ENCODE measurements at regions not wholly inside any gene's neighbourhood (a gene's known extent, or its start where the extent isn't known, plus 50 kb on each side); places are given as distances from the start of the nearest gene placed in this dataset.

DNA sequence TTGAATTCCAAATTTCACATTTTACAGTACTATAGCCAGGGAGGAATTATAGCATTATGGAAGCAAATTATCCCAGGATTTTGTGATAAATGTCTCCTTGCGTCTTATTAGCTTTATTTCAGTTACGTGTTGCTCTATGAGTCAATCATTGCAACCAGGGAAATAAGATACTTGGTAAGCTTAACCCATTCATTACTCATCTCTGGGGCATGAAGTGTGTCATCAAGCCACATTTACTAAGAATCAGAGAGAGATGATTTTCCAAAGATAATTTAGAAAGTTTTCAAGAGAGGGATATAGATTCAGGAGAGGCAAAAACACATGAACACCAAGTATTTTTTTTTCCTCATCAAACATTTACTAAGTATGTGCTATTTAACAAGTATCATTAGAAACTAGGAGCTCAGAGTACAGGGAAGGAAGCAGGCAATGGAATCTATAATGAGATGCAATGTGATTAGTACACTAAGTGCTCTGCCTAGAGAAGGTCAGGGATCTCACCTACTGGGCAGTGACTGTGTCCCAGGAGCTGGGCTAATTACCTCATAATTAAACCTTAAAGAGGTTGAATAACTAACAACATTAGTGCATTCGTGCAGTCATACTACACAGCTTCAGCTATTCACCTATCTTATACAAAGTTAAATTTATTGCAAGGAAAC, 217.8 kb upstream of the NXPH2 start:
- DNase-seq (ENCODE audit: extremely low read depth in 1 of 4, low spot score in 3 of 4) (no peak), FAIRE-seq (no peak)
- no peak overlapping the region for H3K4me2 ChIP-seq (ENCODE audit: insufficient read depth, low read length)

GRCh38 chr2:138997346-138997745, 217.2 kb upstream of the NXPH2 start:
- Histone ChIP-seq H3K4me3 (no peak overlapping the region), H3K9me3 (replicated peaks; ENCODE audit: control insufficient read depth, insufficient read depth, low read depth, low read length) (no peaks in the 10 kb centered on the region), H4K20me1 (replicated peaks; ENCODE audit: control insufficient read depth, insufficient read depth, low read length) (no peaks in the 10 kb centered on the region), H3K4me1 (replicated peaks in 1 of 2; ENCODE audit: control insufficient read depth in 2 of 2, insufficient read depth in 2 of 2, low read length in 2 of 2) (no peaks in the 10 kb centered on the region), H3K9me1 (ENCODE audit: control insufficient read depth, insufficient read depth, low read length) (no peaks in the 10 kb centered on the region), H3K9ac (ENCODE audit: insufficient read depth in 1 of 2, low read depth in 2 of 2, low read length in 2 of 2) (no peak overlapping the region), H3K79me2 (ENCODE audit: control insufficient read depth, insufficient read depth, low read length) (no peaks in the 10 kb centered on the region), H3K27me3 (ENCODE audit: control insufficient read depth in 2 of 2, insufficient read depth in 2 of 2, low read length in 2 of 2) (no peaks in the 10 kb centered on the region), H3K4me2 (ENCODE audit: insufficient read depth, low read length) (no peak overlapping the region), H3K36me3 (ENCODE audit: control insufficient read depth, insufficient read depth, low read length) (no peaks in the 10 kb centered on the region), H2AFZ (ENCODE audit: low read depth, low read length) (no peak overlapping the region), H3K27ac (ENCODE audit: extremely low read depth, low read depth, low read length) (no peak overlapping the region)
- DNase-seq (ENCODE audit: extremely low read depth in 1 of 4, low spot score in 3 of 4): no peak
- ChIA-PET CTCF (ENCODE audit: low intra/inter-chr PET ratio) (no interaction called here), POLR2A (no interaction called here)
- in situ Hi-C loops (cut with MboI): no loop called here
- ATAC-seq: no peak
- no TSS peak for BruUV-seq (replicated peaks)
- WGBS (ENCODE audit: insufficient coverage, low coverage, missing lambda C conversion rate): 0% methylated on average over 2 of the region's 2 CpGs
- TF ChIP-seq ILK (tag; IDR thresholded peaks at IDR 0.05; ENCODE audit: borderline replicate concordance, low read depth) (no peak), ARID3A (IDR thresholded peaks at IDR 0.05; ENCODE audit: borderline replicate concordance, low read depth, low read length) (no peak), ZNF384 (IDR thresholded peaks at IDR 0.05; ENCODE audit: low read depth, low read length) (no peak), ZNF778 (CRISPR knock-in tag; IDR thresholded peaks at IDR 0.05) (no peak)
- intact Hi-C loops (cut with micrococcal nuclease): no loop called here
- FAIRE-seq: no peak

More for the DNA sequence above, 217.8 kb upstream of the NXPH2 start:
- no peak overlapping the region for H3K27ac ChIP-seq (ENCODE audit: extremely low read depth, low read depth, low read length)
- in situ Hi-C loops (cut with MboI): no loop called here
- H3K9ac ChIP-seq (ENCODE audit: insufficient read depth in 1 of 2, low read depth in 2 of 2, low read length in 2 of 2): no peak overlapping the region
- POLR2A ChIA-PET: no interaction called here
- CTCF ChIA-PET (ENCODE audit: low intra/inter-chr PET ratio): no interaction called here
- H4K20me1 ChIP-seq (replicated peaks; ENCODE audit: control insufficient read depth, insufficient read depth, low read length): no peaks in the 10 kb centered on the region
- TF ChIP-seq SAP30 (IDR thresholded peaks at IDR 0.05; ENCODE audit: borderline replicate concordance, insufficient read depth, low read depth, low read length, poor library complexity, severe bottlenecking) (no peak), RBM25 (IDR thresholded peaks at IDR 0.05; ENCODE audit: low read depth, low read length, severe bottlenecking) (no peak), MAX (CRISPR knock-in tag; IDR thresholded peaks at IDR 0.05) (no peak), NONO (IDR thresholded peaks at IDR 0.05; ENCODE audit: low read depth in 2 of 2, low read length in 1 of 2) (no peak), DIDO1 (tag; IDR thresholded peaks at IDR 0.05; ENCODE audit: low read depth) (no peak), PTTG1 (tag; IDR thresholded peaks at IDR 0.05; ENCODE audit: low read depth) (no peak)
- ATAC-seq: no peak
- H3K27me3 ChIP-seq (ENCODE audit: control insufficient read depth in 2 of 2, insufficient read depth in 2 of 2, low read length in 2 of 2): no peaks in the 10 kb centered on the region
- no peaks in the 10 kb centered on the region for H3K79me2 ChIP-seq (ENCODE audit: control insufficient read depth, insufficient read depth, low read length)
- BruUV-seq (replicated peaks): no TSS peak
- H3K4me1 ChIP-seq (replicated peaks in 1 of 2; ENCODE audit: control insufficient read depth in 2 of 2, insufficient read depth in 2 of 2, low read length in 2 of 2): no peaks in the 10 kb centered on the region
- intact Hi-C loops (cut with micrococcal nuclease): no loop called here
- 0% methylated on average over 3 of the region's 3 CpGs for WGBS (ENCODE audit: insufficient coverage, low coverage, missing lambda C conversion rate)
- H3K4me3 ChIP-seq: no peak overlapping the region
- H3K9me3 ChIP-seq (replicated peaks; ENCODE audit: control insufficient read depth, insufficient read depth, low read depth, low read length): no peaks in the 10 kb centered on the region; the same call in 1 of the 2 replicates
- no peaks in the 10 kb centered on the region for H3K9me1 ChIP-seq (ENCODE audit: control insufficient read depth, insufficient read depth, low read length)
- no peak overlapping the region for H2AFZ ChIP-seq (ENCODE audit: low read depth, low read length)
- no peaks in the 10 kb centered on the region for H3K36me3 ChIP-seq (ENCODE audit: control insufficient read depth, insufficient read depth, low read length)
